A549 (cell line): ENCODE measurements at regions not wholly inside any gene's neighbourhood (a gene's known extent, or its start where the extent isn't known, plus 50 kb on each side); places are given as distances from the start of the nearest gene placed in this dataset.

ENCODE experiments used
- CEBPB ChIP-seq, 2 experiments: fragments of >200 bp in 1 of 2; sonication (Bioruptor Twin) in 1 of 2; formaldehyde crosslinking in 1 of 2; IDR thresholded peaks; 2 replicates each; pipeline ENCODE4 v1.6.1; 2012 to 2016
- CHD4 ChIP-seq: fragments of 200-600 bp; sonication (generic); IDR thresholded peaks from 2 replicates; pipeline ENCODE4 v1.6.1; 2016; ENCODE audit warnings: antibody characterized with exemption, mild to moderate bottlenecking, borderline replicate concordance
- EP300 ChIP-seq, 2 experiments: fragments of >200 bp; sonication (Bioruptor Twin); formaldehyde crosslinking; IDR thresholded peaks; 2 replicates in 1 of 2; 3 replicates in 1 of 2; pipeline ENCODE4 v1.6.1; 2016 to 2017
- HOXA7 ChIP-seq: fragments of 250-450 bp; sonication (Bioruptor Pico); IDR thresholded peaks from 2 replicates; pipeline ENCODE4 v1.5.0; 2020; ENCODE audit warnings: mild to moderate bottlenecking, moderate library complexity
- PHF8 ChIP-seq: fragments of 200-600 bp; sonication (generic); IDR thresholded peaks from 2 replicates; pipeline ENCODE4 v1.6.1; 2016; ENCODE audit warnings: low read depth, mild to moderate bottlenecking, antibody characterized with exemption, moderate library complexity, borderline replicate concordance
- POLR2A ChIP-seq: IDR thresholded peaks from 2 replicates; pipeline ENCODE4 v1.6.1; 2012; ENCODE audit warnings: mild to moderate bottlenecking, low read length
- POLR2AphosphoS2 ChIP-seq: conservative IDR thresholded peaks from 2 replicates; pipeline ENCODE4 v1.6.1; 2012; ENCODE audit warnings: low read length, improper control_type of control experiment, inconsistent platforms
- TF ChIP-seq, protein P1 (sequence below): fragments of >200 bp; sonication (Bioruptor Twin); formaldehyde crosslinking; IDR thresholded peaks from 3 replicates; pipeline ENCODE4 v1.5.1; 2016
- TF ChIP-seq, protein P2 (sequence below): fragments of 450-650 bp; IDR thresholded peaks from 2 replicates; pipeline ENCODE4 v1.6.1; 2014; ENCODE audit warnings: antibody characterized with exemption
- TF ChIP-seq, protein P3 (sequence below): IDR thresholded peaks from 2 replicates; pipeline ENCODE4 v1.6.1; 2012

DNA sequence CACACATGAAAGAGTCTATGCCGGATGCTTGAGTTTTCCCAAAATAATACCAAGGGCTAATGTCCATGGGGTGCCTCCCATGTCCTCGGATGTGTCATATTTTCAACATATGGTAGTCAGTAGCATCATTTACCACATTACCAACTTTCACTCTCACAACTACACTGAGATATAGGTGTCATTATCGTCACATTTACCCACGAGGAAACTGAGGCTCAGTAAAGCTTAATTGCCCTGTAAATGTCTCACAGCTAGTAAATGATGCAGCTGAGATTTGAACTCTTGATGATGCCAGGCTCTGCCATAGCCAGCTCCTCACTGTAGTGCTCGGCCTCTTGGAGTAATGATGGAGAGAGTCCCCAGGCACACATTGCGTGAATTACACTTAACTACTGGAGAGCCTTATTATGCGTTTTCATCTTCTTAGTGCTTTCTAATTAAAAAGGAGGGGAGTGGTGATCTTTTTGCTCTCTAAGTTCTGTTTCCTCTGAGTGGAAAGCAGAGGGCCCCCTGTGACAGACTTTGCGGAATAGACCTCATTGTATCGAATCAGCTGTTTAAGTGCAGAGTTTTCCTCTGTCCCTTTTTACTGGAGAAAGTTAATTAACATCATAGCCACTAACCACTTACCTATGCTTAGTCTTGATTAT, 142.0 kb upstream of the SLCO3A1 start:
- TF ChIP-seq, protein P1, sequence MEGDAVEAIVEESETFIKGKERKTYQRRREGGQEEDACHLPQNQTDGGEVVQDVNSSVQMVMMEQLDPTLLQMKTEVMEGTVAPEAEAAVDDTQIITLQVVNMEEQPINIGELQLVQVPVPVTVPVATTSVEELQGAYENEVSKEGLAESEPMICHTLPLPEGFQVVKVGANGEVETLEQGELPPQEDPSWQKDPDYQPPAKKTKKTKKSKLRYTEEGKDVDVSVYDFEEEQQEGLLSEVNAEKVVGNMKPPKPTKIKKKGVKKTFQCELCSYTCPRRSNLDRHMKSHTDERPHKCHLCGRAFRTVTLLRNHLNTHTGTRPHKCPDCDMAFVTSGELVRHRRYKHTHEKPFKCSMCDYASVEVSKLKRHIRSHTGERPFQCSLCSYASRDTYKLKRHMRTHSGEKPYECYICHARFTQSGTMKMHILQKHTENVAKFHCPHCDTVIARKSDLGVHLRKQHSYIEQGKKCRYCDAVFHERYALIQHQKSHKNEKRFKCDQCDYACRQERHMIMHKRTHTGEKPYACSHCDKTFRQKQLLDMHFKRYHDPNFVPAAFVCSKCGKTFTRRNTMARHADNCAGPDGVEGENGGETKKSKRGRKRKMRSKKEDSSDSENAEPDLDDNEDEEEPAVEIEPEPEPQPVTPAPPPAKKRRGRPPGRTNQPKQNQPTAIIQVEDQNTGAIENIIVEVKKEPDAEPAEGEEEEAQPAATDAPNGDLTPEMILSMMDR, result no peak
- no peak for TF ChIP-seq EP300 (IDR thresholded peaks at IDR 0.05)
- TF ChIP-seq POLR2A, result no peak
- TF ChIP-seq CHD4, result no peak
- no peak for TF ChIP-seq HOXA7 (CRISPR knock-in tag)
- TF ChIP-seq PHF8, result no peak
- TF ChIP-seq, protein P2, sequence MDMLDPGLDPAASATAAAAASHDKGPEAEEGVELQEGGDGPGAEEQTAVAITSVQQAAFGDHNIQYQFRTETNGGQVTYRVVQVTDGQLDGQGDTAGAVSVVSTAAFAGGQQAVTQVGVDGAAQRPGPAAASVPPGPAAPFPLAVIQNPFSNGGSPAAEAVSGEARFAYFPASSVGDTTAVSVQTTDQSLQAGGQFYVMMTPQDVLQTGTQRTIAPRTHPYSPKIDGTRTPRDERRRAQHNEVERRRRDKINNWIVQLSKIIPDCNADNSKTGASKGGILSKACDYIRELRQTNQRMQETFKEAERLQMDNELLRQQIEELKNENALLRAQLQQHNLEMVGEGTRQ, result no peak
- TF ChIP-seq CEBPB (IDR thresholded peaks at IDR 0.05), result no peak
- no peak for TF ChIP-seq POLR2AphosphoS2
- TF ChIP-seq, protein P3, sequence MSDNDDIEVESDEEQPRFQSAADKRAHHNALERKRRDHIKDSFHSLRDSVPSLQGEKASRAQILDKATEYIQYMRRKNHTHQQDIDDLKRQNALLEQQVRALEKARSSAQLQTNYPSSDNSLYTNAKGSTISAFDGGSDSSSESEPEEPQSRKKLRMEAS, result no peak
